ENCODE measurements at regions not wholly inside any gene's neighbourhood (a gene's known extent, or its start where the extent isn't known, plus 50 kb on each side); places are given as distances from the start of the nearest gene placed in this dataset.

- DNase-seq = no peak
- no peak for ATAC-seq (ENCODE audit: insufficient read depth, low read depth)
- H3K9me3 ChIP-seq (ENCODE audit: insufficient read depth, low read length, severe bottlenecking) = no peaks in the 10 kb centered on the region
Measured at GRCh38 chr13:105545811-105546210, 989.7 kb downstream of the EFNB2 start.

GRCh38 chr13:105543742-105544141, 991.7 kb downstream of the EFNB2 start:
- no peak overlapping the region for H3K27ac ChIP-seq (ENCODE audit: low read length)
- no peak overlapping the region for H2AFZ ChIP-seq (ENCODE audit: low read depth, low read length)
- H3K27me3 ChIP-seq (ENCODE audit: insufficient read depth, low read length, poor library complexity) = no peaks in the 10 kb centered on the region
- no peaks in the 10 kb centered on the region for H4K20me1 ChIP-seq (ENCODE audit: insufficient read depth, low read length)
- H3K36me3 ChIP-seq (ENCODE audit: insufficient read depth, low read length) = no peaks in the 10 kb centered on the region
- no peaks in the 10 kb centered on the region for H3K4me1 ChIP-seq (ENCODE audit: insufficient read depth, low read length)
- no peak for ATAC-seq (ENCODE audit: insufficient read depth, low read depth)
- DNase-seq = no peak
- no peaks in the 10 kb centered on the region for H3K9me3 ChIP-seq (ENCODE audit: insufficient read depth, low read length, severe bottlenecking)
- H3K4me2 ChIP-seq (ENCODE audit: insufficient read depth, low read length) = no peak overlapping the region
- H3K4me3 ChIP-seq (ENCODE audit: low read depth in 1 of 2, low read length in 2 of 2) = no peak overlapping the region
- H3K79me2 ChIP-seq (ENCODE audit: insufficient read depth, low read length) = no peaks in the 10 kb centered on the region
- no peak overlapping the region for H3K9ac ChIP-seq (ENCODE audit: low read depth, low read length)
- TF ChIP-seq CTCF (IDR thresholded peaks at IDR 0.05; ENCODE audit: borderline replicate concordance, extremely low read depth, low read length, poor library complexity, severe bottlenecking) (no peak), EZH2 (IDR thresholded peaks at IDR 0.05; ENCODE audit: borderline replicate concordance, low read depth, low read length, severe bottlenecking) (no peak)

More at GRCh38 chr13:105545811-105546210, 989.7 kb downstream of the EFNB2 start:
- TF ChIP-seq EZH2 (IDR thresholded peaks at IDR 0.05; ENCODE audit: borderline replicate concordance, low read depth, low read length, severe bottlenecking) (no peak), CTCF (IDR thresholded peaks at IDR 0.05; ENCODE audit: borderline replicate concordance, extremely low read depth, low read length, poor library complexity, severe bottlenecking) (no peak)
- H3K9ac ChIP-seq (ENCODE audit: low read depth, low read length) = no peak overlapping the region
- H3K27me3 ChIP-seq (ENCODE audit: insufficient read depth, low read length, poor library complexity) = no peaks in the 10 kb centered on the region
- no peak overlapping the region for H3K27ac ChIP-seq (ENCODE audit: low read length)
- no peaks in the 10 kb centered on the region for H3K36me3 ChIP-seq (ENCODE audit: insufficient read depth, low read length)
- no peaks in the 10 kb centered on the region for H4K20me1 ChIP-seq (ENCODE audit: insufficient read depth, low read length)
- H3K4me2 ChIP-seq (ENCODE audit: insufficient read depth, low read length) = no peak overlapping the region
- H3K4me3 ChIP-seq (ENCODE audit: low read depth in 1 of 2, low read length in 2 of 2) = no peak overlapping the region
- H2AFZ ChIP-seq (ENCODE audit: low read depth, low read length) = no peak overlapping the region
- H3K4me1 ChIP-seq (ENCODE audit: insufficient read depth, low read length) = no peaks in the 10 kb centered on the region
- no peaks in the 10 kb centered on the region for H3K79me2 ChIP-seq (ENCODE audit: insufficient read depth, low read length)

DNA sequence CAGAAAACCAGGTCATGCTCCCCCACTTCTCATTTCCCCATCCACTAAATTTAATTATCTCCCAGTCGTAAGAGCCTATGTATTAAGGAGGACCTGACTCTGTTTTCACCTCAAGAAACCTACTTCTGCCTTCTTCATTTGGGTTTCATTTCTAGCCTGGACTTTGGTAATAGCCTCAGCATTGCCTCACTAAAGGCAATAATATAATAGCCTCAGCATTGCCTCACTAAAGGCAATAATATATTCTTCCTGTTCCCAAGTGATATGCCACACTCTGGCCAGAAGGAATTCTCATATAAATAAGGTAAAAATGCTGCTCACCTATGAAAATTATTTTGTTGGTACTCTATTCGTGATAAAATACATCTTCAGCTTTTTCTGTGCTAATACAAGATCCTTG, 993.9 kb downstream of the EFNB2 start:
- no peaks in the 10 kb centered on the region for H3K9me3 ChIP-seq (ENCODE audit: insufficient read depth, low read length, severe bottlenecking)
- TF ChIP-seq CTCF (IDR thresholded peaks at IDR 0.05; ENCODE audit: borderline replicate concordance, extremely low read depth, low read length, poor library complexity, severe bottlenecking) (no peak), EZH2 (IDR thresholded peaks at IDR 0.05; ENCODE audit: borderline replicate concordance, low read depth, low read length, severe bottlenecking) (no peak)

GRCh38 chr13:105538346-105538745, 997.1 kb downstream of the EFNB2 start:
- H3K27ac ChIP-seq (ENCODE audit: low read length) = no peak overlapping the region
- TF ChIP-seq EZH2 (IDR thresholded peaks at IDR 0.05; ENCODE audit: borderline replicate concordance, low read depth, low read length, severe bottlenecking) (no peak), CTCF (IDR thresholded peaks at IDR 0.05; ENCODE audit: borderline replicate concordance, extremely low read depth, low read length, poor library complexity, severe bottlenecking) (no peak)
- H2AFZ ChIP-seq (ENCODE audit: low read depth, low read length) = no peak overlapping the region
- no peaks in the 10 kb centered on the region for H3K79me2 ChIP-seq (ENCODE audit: insufficient read depth, low read length)
- no peaks in the 10 kb centered on the region for H4K20me1 ChIP-seq (ENCODE audit: insufficient read depth, low read length)
- DNase-seq (no peak), ATAC-seq (ENCODE audit: insufficient read depth, low read depth) (no peak)
- no peaks in the 10 kb centered on the region for H3K9me3 ChIP-seq (ENCODE audit: insufficient read depth, low read length, severe bottlenecking)
- H3K27me3 ChIP-seq (ENCODE audit: insufficient read depth, low read length, poor library complexity) = no peaks in the 10 kb centered on the region
- H3K36me3 ChIP-seq (ENCODE audit: insufficient read depth, low read length) = no peaks in the 10 kb centered on the region
- H3K4me2 ChIP-seq (ENCODE audit: insufficient read depth, low read length) = no peak overlapping the region
- no peak overlapping the region for H3K4me3 ChIP-seq (ENCODE audit: low read depth in 1 of 2, low read length in 2 of 2)
- H3K4me1 ChIP-seq (ENCODE audit: insufficient read depth, low read length) = no peaks in the 10 kb centered on the region
- H3K9ac ChIP-seq (ENCODE audit: low read depth, low read length) = no peak overlapping the region

More for the DNA sequence above, 993.9 kb downstream of the EFNB2 start:
- Histone ChIP-seq H2AFZ (ENCODE audit: low read depth, low read length) (no peak overlapping the region), H3K4me2 (ENCODE audit: insufficient read depth, low read length) (no peak overlapping the region), H3K36me3 (ENCODE audit: insufficient read depth, low read length) (no peaks in the 10 kb centered on the region), H3K79me2 (ENCODE audit: insufficient read depth, low read length) (no peaks in the 10 kb centered on the region), H3K9ac (ENCODE audit: low read depth, low read length) (no peak overlapping the region), H3K4me3 (ENCODE audit: low read depth in 1 of 2, low read length in 2 of 2) (no peak overlapping the region), H3K4me1 (ENCODE audit: insufficient read depth, low read length) (no peaks in the 10 kb centered on the region), H3K27ac (ENCODE audit: low read length) (no peak overlapping the region), H4K20me1 (ENCODE audit: insufficient read depth, low read length) (no peaks in the 10 kb centered on the region), H3K27me3 (ENCODE audit: insufficient read depth, low read length, poor library complexity) (no peaks in the 10 kb centered on the region)
- ATAC-seq (ENCODE audit: insufficient read depth, low read depth) (no peak), DNase-seq (no peak)
